Activated T-cell treated with anti-CD3 and anti-CD28 coated beads for 4 hours (primary cell): ENCODE measurements at regions not wholly inside any gene's neighbourhood (a gene's known extent, or its start where the extent isn't known, plus 50 kb on each side); places are given as distances from the start of the nearest gene placed in this dataset.

Experiments
- DNase-seq: peaks from one replicate; pipeline ENCODE4 v3.0.0-alpha.2; 2020

- no peak for DNase-seq
These were observed 254.6 kb upstream of the SP8 start for GRCh38 chr7:21041252-21041651.

GRCh38 chr7:21041666-21042065, 255.0 kb upstream of the SP8 start:
- no peak for DNase-seq

- DNase-seq: no peak
These were observed 257.7 kb upstream of the SP8 start for GRCh38 chr7:21044384-21044783.

DNA sequence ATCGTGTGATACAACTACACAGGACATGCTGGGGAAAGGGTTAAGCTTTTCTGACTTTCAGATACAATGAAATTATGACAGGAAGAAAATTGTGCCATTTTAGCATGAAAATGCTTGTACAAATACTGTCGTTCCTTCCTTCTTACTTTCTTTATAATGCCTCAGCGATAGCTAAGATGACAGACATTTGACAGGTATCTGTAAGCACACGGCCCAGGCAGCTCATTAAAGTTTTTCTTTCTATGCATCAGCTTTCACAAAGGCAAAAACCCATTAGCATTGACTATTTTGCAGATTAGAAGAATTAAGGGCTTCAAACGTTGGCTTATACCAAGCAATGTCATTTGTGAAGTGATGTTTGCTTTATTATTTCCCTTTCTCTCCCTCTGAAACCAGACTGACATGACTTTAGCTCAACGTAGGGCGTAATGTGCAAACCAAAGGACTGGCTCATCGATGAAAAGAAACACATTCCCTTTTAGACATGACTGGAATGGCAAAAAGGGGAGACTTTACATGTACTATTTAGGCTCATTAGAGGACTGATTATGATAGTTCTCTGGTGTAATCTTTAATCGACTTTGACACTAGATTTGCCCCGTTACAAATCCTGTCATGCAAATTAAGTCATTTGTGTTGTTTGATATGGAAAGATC, 258.4 kb upstream of the SP8 start:
- no peak for DNase-seq

- no peak for DNase-seq
These were observed 265.2 kb upstream of the SP8 start for GRCh38 chr7:21051865-21052264.

GRCh38 chr7:21054427-21055112, 267.9 kb upstream of the SP8 start:
- DNase-seq: no peak

GRCh38 chr7:21059069-21059468, 272.4 kb upstream of the SP8 start:
- DNase-seq: no peak

GRCh38 chr7:21063106-21063505, 276.4 kb upstream of the SP8 start:
- no peak for DNase-seq

- no peak for DNase-seq
These were observed 278.3 kb upstream of the SP8 start for GRCh38 chr7:21064698-21065648.

GRCh38 chr7:21066221-21066620, 279.5 kb upstream of the SP8 start:
- no peak for DNase-seq

DNA sequence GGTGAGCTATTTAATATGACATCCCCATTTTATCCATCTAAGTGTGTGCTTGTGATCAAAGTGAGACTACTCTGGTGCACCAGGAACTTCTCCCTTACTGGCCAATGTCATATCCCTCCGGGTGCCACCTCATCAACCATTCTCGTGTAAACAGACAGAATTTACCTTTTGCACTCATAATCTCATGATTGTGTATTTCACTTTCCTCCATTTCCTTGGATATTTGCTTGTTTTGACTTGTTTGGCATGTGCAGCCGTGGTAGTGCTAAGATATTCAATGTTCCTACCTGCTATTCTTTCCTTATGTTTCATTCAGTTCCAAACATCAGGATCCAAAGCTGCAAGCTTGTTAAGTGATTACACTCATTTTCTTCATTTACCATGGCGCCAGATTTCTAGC, 280.5 kb upstream of the SP8 start:
- DNase-seq: no peak

DNA sequence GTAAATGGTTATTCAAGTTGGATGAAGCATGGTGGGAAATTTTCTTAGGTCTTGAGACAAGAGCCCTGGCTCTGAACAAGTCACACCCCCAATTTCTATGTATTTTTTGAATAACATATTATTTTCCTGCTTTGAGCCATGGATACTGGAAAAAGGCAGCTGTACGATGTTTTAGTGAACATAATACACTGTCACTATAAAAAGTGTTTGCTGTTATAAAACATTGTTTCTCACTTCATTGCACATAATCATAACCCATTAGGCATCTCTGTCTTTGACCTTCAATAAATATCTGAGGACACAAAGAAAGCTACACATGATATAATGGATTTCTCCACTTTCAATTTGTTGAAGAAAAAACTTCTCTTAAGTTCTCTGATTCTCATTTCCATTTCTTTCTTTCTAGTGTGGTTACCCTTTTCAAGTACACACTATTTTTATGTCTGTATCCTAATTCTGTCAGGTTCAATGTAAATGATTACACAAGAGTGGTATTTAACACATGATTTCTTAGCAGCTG, 283.9 kb upstream of the SP8 start:
- DNase-seq: no peak

GRCh38 chr7:21071561-21072501, 285.1 kb upstream of the SP8 start:
- DNase-seq: no peak

GRCh38 chr7:21076054-21076453, 289.4 kb upstream of the SP8 start:
- DNase-seq: no peak

- no peak for DNase-seq
These were observed 289.9 kb upstream of the SP8 start for GRCh38 chr7:21076574-21076973.

- DNase-seq: no peak
These were observed 290.9 kb upstream of the SP8 start for GRCh38 chr7:21077602-21078001.

DNA sequence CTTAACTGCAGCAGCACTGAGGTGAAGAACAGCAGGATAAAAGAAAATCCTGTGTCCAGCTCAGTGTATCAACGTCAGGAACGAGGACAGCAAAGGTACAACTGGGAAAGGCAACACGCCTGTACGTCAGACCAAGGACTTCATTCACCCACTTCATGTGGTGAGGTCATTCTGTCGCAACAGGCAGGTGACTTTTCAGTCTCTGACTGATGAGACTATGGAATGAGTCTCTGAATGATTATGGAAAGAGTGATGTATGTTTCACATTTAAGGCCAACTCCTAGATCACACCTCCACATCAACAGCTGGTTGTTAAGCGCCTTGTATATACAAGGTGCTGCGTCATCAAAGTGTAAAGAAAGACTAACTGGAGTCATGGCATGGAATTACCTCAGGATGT, 297.6 kb upstream of the SP8 start:
- DNase-seq: no peak

DNA sequence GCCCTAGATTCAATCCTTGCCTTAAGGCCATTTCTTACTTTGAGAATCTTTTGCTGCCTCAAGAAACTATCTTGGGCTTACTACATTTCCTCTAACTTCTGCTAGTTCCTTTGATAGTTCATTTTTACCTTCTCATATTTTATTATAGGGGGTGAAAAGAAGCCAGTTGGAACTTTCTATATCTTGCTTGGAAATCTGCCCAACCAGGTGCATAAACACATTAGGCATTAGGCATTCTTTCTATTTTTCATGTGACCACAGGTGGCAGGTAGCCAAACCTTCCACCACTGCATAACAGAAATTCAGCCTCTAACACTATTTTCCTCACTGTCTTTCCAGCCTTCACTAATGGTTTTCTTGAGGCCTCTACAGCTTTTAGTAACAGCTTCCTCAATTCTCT, 300.0 kb upstream of the SP8 start:
- DNase-seq: no peak

GRCh38 chr7:21089653-21090052, 303.0 kb upstream of the SP8 start:
- no peak for DNase-seq

DNA sequence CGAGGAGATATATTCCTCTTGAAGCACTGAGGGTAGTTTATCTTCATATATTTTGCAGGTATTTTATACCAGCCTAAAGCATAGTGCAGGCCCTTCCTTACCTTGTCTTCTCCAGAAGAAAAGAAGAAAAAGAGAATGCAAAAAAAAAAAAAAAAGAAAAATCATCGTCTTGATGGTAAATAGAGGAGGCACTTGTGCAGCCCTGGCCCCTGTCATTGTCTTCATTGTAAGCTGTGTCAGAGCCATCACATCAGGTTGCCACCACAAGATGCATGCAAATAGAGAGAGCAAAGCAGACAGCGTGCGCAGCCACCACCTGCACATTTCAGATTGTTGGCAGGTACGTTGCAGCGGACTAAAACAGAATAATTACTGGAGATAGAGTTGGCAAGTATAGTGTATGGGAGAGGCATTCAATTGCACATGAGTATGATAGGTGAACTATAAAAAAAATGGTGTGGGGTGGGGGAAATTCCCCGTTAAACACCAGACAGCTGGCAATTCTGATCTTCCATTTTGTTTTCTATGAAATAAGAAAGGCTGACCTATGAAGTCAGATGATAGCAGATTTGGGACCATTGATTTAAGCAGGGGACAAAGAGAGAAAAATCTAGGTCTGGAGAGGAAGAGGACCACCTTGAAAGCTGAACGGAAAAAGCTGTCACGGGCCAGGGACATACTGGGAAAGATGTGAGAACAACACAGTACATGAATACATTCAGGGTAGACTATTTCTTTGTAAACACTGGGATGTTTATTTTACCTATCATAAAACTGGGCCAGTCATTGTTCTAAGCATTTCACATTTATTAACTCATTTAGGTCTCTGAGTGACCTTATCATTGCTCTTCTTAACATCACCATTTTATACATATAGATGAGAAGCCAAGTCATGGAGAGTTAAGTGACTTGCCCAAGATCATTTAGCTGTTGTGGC, 306.3 kb upstream of the SP8 start:
- DNase-seq: no peak

GRCh38 chr7:21094589-21094988, 307.9 kb upstream of the SP8 start:
- DNase-seq: no peak
